MG63 (cell line): ENCODE measurements at regions not wholly inside any gene's neighbourhood (a gene's known extent, or its start where the extent isn't known, plus 50 kb on each side); places are given as distances from the start of the nearest gene placed in this dataset.

Experiments
- DNase-seq: peaks from one replicate; pipeline ENCODE4 v3.0.0-alpha.2; 2020
- H3K27me3 ChIP-seq: fragments of 250-450 bp; sonication (Bioruptor Pico); 2 replicates; pipeline ENCODE4 v1.5.1; 2020; ENCODE audit warnings: mild to moderate bottlenecking, moderate library complexity
- H3K36me3 ChIP-seq: fragments of 250-450 bp; sonication (Bioruptor Pico); 2 replicates; pipeline ENCODE4 v1.5.1; 2020; ENCODE audit warnings: mild to moderate bottlenecking, moderate library complexity
- H3K4me3 ChIP-seq: fragments of 250-450 bp; sonication (Bioruptor Pico); 2 replicates; pipeline ENCODE4 v1.5.1; 2020; ENCODE audit warnings: mild to moderate bottlenecking, moderate library complexity
- H3K9me3 ChIP-seq: fragments of 250-450 bp; sonication (Bioruptor Pico); 2 replicates; pipeline ENCODE4 v1.5.1; 2020; ENCODE audit warnings: mild to moderate bottlenecking, moderate library complexity

GRCh38 chr5:115469904-115470516, 74.6 kb downstream of the FEM1C start:
- Histone ChIP-seq H3K9me3 (no peaks in the 10 kb centered on the region), H3K4me3 (no peak overlapping the region), H3K36me3 (no peaks in the 10 kb centered on the region), H3K27me3 (no peaks in the 10 kb centered on the region)
- DNase-seq: no peak

- H3K36me3 ChIP-seq: no peaks in the 10 kb centered on the region
- H3K9me3 ChIP-seq: no peaks in the 10 kb centered on the region
- DNase-seq: no peak
- H3K4me3 ChIP-seq: no peak overlapping the region
- no peaks in the 10 kb centered on the region for H3K27me3 ChIP-seq
These were observed 76.9 kb downstream of the FEM1C start for GRCh38 chr5:115467628-115468027.

- H3K4me3 ChIP-seq: no peak overlapping the region
- no peaks in the 10 kb centered on the region for H3K36me3 ChIP-seq
- no peaks in the 10 kb centered on the region for H3K27me3 ChIP-seq
- H3K9me3 ChIP-seq: no peaks in the 10 kb centered on the region
- no peak for DNase-seq
These were observed 79.1 kb downstream of the FEM1C start for GRCh38 chr5:115465431-115465830.

- Histone ChIP-seq H3K4me3 (no peak overlapping the region), H3K36me3 (no peaks in the 10 kb centered on the region), H3K27me3 (no peaks in the 10 kb centered on the region), H3K9me3 (peaks cover 7% of the 10 kb centered on the region)
- no peak for DNase-seq
These were observed 80.6 kb downstream of the FEM1C start for GRCh38 chr5:115463983-115464382.

GRCh38 chr5:115461506-115462290, 82.9 kb downstream of the FEM1C start:
- H3K9me3 ChIP-seq: peaks cover 11% of the 10 kb centered on the region
- H3K27me3 ChIP-seq: no peaks in the 10 kb centered on the region
- peak; percentile 77 for DNase-seq
- H3K4me3 ChIP-seq: no peak overlapping the region
- H3K36me3 ChIP-seq: no peaks in the 10 kb centered on the region

- Histone ChIP-seq H3K4me3 (no peak overlapping the region), H3K27me3 (no peaks in the 10 kb centered on the region), H3K9me3 (peaks cover 11% of the 10 kb centered on the region), H3K36me3 (no peaks in the 10 kb centered on the region)
- no peak for DNase-seq
These were observed 83.5 kb downstream of the FEM1C start for GRCh38 chr5:115461093-115461492.

- peaks cover 11% of the 10 kb centered on the region for H3K9me3 ChIP-seq
- no peaks in the 10 kb centered on the region for H3K36me3 ChIP-seq
- no peak overlapping the region for H3K4me3 ChIP-seq
- DNase-seq: peak; percentile 96
- no peaks in the 10 kb centered on the region for H3K27me3 ChIP-seq
These were observed 84.1 kb downstream of the FEM1C start for GRCh38 chr5:115460472-115460871.

GRCh38 chr5:115459855-115460341, 84.7 kb downstream of the FEM1C start:
- Histone ChIP-seq H3K27me3 (no peaks in the 10 kb centered on the region), H3K9me3 (peaks cover 11% of the 10 kb centered on the region), H3K36me3 (no peaks in the 10 kb centered on the region), H3K4me3 (no peak overlapping the region)
- no peak for DNase-seq

- Histone ChIP-seq H3K36me3 (no peaks in the 10 kb centered on the region), H3K27me3 (no peaks in the 10 kb centered on the region), H3K4me3 (no peak overlapping the region), H3K9me3 (peaks cover 11% of the 10 kb centered on the region)
- DNase-seq: no peak
These were observed 86.2 kb downstream of the FEM1C start for GRCh38 chr5:115458416-115458815.

GRCh38 chr5:115458003-115458409, 86.6 kb downstream of the FEM1C start:
- peaks cover 11% of the 10 kb centered on the region for H3K9me3 ChIP-seq
- H3K4me3 ChIP-seq: no peak overlapping the region
- no peaks in the 10 kb centered on the region for H3K27me3 ChIP-seq
- no peak for DNase-seq
- H3K36me3 ChIP-seq: no peaks in the 10 kb centered on the region

- no peaks in the 10 kb centered on the region for H3K27me3 ChIP-seq
- H3K4me3 ChIP-seq: no peak overlapping the region
- DNase-seq: no peak
- no peaks in the 10 kb centered on the region for H3K36me3 ChIP-seq
- H3K9me3 ChIP-seq: peaks cover 11% of the 10 kb centered on the region
These were observed 87.0 kb downstream of the FEM1C start for GRCh38 chr5:115457571-115457970.

- Histone ChIP-seq H3K9me3 (peaks cover 11% of the 10 kb centered on the region), H3K36me3 (no peaks in the 10 kb centered on the region), H3K4me3 (no peak overlapping the region), H3K27me3 (no peaks in the 10 kb centered on the region)
- no peak for DNase-seq
These were observed 88.0 kb downstream of the FEM1C start for GRCh38 chr5:115456539-115457040.

- DNase-seq: no peak
- Histone ChIP-seq H3K27me3 (no peaks in the 10 kb centered on the region), H3K4me3 (no peak overlapping the region), H3K36me3 (no peaks in the 10 kb centered on the region), H3K9me3 (peaks cover 11% of the 10 kb centered on the region)
These were observed 88.5 kb downstream of the FEM1C start for GRCh38 chr5:115456056-115456455.

GRCh38 chr5:115455301-115455707, 89.3 kb downstream of the FEM1C start:
- peak; percentile 18 for DNase-seq
- H3K27me3 ChIP-seq: no peaks in the 10 kb centered on the region
- no peaks in the 10 kb centered on the region for H3K36me3 ChIP-seq
- H3K9me3 ChIP-seq: peaks cover 11% of the 10 kb centered on the region
- no peak overlapping the region for H3K4me3 ChIP-seq

- Histone ChIP-seq H3K4me3 (no peak overlapping the region), H3K9me3 (no peaks in the 10 kb centered on the region), H3K27me3 (no peaks in the 10 kb centered on the region), H3K36me3 (no peaks in the 10 kb centered on the region)
- no peak for DNase-seq
These were observed 91.0 kb downstream of the FEM1C start for GRCh38 chr5:115453391-115454095.

- Histone ChIP-seq H3K9me3 (no peaks in the 10 kb centered on the region), H3K27me3 (no peaks in the 10 kb centered on the region), H3K4me3 (no peak overlapping the region), H3K36me3 (no peaks in the 10 kb centered on the region)
- DNase-seq: peak; percentile 7
These were observed 91.9 kb downstream of the FEM1C start for GRCh38 chr5:115452536-115453235.

GRCh38 chr5:115452083-115452482, 92.5 kb downstream of the FEM1C start:
- Histone ChIP-seq H3K9me3 (no peaks in the 10 kb centered on the region), H3K27me3 (no peaks in the 10 kb centered on the region), H3K4me3 (no peak overlapping the region), H3K36me3 (no peaks in the 10 kb centered on the region)
- DNase-seq: no peak
